OCI-LY7 (cell line): ENCODE measurements at regions not wholly inside any gene's neighbourhood (a gene's known extent, or its start where the extent isn't known, plus 50 kb on each side); places are given as distances from the start of the nearest gene placed in this dataset.

Source experiments
- EZH2phosphoT487 ChIP-seq: fragments of 200-600 bp; sonication (generic); IDR thresholded peaks from 2 replicates; pipeline ENCODE4 v1.6.1; 2018; ENCODE audit warnings: low read depth, borderline replicate concordance, mild to moderate bottlenecking, mixed run types, antibody characterized with exemption, low read length, moderate library complexity, mixed read lengths
- TF ChIP-seq, protein P1 (sequence below): fragments of 200-600 bp; sonication (generic); conservative IDR thresholded peaks from 2 replicates; pipeline ENCODE4 v1.5.1; 2014; ENCODE audit warnings: mild to moderate bottlenecking, antibody characterized with exemption, low read length, moderate library complexity, mixed read lengths

DNA sequence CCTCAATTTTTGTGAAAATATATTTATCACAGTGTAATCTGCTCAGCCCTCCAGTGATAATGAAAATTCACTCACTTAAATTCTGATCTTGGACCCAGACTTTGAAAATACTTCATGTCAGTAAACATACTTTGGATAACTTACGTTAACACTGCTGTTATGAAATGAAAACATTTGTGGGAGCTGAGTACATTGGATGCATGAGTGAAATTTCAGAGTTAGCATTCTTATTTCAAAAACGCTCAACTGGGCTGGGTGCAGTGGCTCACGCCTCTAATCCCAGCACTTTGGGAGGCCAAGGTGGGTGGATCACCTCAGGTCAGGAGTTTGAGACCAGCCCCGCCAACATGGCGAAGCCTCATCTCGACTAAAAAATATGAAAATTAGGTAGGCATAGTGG lies 196.4 kb downstream of the UTRN start:
- TF ChIP-seq, protein P1, sequence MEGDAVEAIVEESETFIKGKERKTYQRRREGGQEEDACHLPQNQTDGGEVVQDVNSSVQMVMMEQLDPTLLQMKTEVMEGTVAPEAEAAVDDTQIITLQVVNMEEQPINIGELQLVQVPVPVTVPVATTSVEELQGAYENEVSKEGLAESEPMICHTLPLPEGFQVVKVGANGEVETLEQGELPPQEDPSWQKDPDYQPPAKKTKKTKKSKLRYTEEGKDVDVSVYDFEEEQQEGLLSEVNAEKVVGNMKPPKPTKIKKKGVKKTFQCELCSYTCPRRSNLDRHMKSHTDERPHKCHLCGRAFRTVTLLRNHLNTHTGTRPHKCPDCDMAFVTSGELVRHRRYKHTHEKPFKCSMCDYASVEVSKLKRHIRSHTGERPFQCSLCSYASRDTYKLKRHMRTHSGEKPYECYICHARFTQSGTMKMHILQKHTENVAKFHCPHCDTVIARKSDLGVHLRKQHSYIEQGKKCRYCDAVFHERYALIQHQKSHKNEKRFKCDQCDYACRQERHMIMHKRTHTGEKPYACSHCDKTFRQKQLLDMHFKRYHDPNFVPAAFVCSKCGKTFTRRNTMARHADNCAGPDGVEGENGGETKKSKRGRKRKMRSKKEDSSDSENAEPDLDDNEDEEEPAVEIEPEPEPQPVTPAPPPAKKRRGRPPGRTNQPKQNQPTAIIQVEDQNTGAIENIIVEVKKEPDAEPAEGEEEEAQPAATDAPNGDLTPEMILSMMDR: no peak
- TF ChIP-seq EZH2phosphoT487: no peak
